NCI-H510A treated with DMSO at 0.1 percent for 48 hours (cell line): ENCODE measurements at regions not wholly inside any gene's neighbourhood (a gene's known extent, or its start where the extent isn't known, plus 50 kb on each side); places are given as distances from the start of the nearest gene placed in this dataset.
"Not testable (repeated sequence)": the region's sequence is repeated elsewhere in the genome, so short reads cannot be mapped to it uniquely, and the experiment has no call there.

Source experiments
- DNase-seq: peaks from one replicate; lab custom pipeline; 2025; lab: John Stamatoyannopoulos, UW

DNA sequence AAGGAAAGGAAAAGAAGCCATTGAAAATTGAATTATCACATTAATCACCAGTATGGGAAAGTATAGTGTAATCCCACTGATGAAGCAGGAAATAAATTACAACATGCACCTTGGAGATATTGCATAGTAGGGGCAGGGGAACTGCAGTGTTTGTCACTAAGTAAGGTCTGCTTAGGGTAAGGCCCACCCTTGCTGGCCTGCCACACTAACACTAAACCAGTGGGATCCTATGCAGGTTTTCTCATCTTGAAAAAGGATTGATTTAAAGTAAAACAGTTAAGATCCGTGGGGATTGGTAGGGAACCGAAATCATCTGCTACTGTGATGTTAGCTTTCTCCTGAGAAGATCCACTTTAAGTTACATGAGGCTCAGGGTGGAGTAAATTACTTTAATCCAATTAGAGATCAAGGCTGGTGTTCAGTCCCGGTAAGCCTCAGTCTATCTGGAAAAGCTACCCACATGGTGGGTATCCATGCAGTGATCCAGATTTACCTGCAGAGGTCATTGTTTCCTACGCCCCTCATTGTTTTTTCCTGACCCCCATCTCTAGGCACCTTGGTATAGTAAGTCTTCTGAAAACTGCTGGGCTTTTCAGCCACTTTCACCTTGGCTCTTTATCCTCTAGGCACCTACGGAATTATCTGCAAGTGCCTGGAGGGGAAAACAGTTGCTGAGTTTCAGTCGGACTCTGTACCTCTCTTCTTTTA, 1014.9 kb upstream of the ATXN8OS start:
- DNase-seq: no peak

DNA sequence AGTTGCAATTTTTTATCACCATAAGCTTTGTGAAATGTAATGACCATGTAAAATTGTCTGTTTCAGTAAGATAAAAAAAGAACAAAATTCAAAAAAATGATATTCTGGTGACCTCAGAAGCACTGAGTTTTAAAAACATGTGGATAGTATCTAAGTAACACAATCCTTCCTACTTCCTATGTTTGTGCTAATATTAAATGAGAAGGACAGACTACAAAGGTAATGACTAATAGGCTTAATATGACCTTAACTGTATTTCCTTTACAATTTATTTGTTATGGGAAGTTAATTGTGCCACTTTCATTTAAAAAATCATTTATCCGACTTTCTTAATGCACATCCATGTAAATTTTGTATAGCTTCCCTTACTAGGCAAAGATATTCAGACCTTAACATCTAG, 1030.4 kb upstream of the ATXN8OS start:
- no peak for DNase-seq

DNA sequence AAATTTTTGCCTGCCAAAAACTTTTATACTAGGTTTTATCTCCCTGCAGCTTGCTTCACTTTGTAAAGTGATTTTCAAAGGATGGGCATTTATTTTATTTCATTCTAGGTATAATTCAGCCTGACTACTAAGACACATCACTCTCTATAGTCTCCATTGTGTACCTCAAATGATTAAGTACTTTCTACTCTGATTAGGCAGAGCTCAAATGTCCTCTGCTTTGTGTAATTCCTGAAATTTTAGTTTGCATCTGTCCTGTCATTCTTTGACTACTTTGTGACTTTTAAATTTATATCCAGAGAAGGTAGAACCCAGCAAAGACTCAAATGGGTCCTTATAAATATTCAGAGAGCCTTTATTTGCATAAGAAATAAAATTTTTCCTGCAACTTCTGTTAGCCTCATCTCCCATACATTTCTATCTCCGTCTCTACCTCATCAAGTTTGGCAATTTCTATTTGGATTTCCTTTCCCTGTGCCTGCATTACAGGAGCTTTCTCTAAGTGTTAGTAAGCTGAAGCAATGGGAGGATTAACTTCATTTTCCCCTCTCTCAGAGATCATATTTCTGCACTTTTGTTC, 1038.0 kb upstream of the ATXN8OS start:
- no peak for DNase-seq

DNA sequence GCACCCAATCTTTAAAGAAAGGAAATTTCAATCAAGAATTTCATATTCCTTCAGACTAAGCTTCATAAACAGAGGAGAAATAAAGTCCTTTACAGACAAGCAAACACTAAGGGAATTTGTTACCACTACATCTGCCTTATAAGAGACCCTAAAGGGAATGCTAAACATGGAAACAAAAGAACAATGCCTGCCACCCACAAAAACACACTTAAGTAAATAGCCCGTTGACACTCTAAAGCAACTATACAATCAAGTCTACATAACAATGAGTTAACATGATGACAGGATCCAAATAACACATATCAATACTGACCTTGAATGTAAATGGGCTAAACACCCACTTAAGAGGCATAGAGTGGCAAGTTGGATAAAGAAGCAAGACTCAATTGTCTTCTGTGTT, 1056.9 kb upstream of the ATXN8OS start:
- DNase-seq: no peak

DNA sequence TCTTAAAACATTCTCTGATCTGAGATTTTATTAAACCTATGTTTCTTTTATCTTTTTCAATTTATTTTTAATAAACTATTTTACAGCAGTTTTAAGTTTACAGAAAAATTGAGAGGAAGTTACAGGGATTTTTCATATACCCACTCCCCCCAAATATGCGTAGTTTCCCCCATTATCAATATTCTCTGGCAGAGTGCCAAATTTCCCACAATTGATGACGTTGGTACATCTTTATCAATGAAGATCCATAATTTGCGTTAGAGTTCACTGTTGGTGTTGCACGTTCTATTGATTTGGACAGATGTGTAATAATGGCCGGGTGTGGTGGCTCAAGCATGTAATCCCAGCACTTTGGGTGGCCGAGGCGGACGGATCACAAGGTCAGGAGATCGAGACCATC, 1063.0 kb upstream of the ATXN8OS start:
- DNase-seq: no peak

DNA sequence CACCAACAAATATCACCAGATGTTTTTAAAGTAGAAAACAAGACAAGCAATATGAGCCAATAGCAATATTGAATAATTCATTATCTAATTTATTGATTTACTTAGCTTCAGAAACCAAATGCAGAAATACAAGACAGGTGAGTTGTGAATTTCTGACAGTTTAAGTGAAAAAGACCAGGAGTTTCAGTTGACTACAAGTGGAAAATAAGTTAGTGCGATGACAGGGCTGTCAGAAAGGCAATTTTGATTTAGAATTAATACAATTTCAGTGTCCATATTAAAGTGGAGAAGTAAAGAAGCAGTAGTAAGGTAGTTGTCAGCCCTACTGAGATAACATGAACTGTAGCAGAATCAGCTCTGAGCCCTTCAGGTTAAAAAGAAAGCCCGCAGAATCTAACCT, 1066.7 kb upstream of the ATXN8OS start:
- no peak for DNase-seq

DNA sequence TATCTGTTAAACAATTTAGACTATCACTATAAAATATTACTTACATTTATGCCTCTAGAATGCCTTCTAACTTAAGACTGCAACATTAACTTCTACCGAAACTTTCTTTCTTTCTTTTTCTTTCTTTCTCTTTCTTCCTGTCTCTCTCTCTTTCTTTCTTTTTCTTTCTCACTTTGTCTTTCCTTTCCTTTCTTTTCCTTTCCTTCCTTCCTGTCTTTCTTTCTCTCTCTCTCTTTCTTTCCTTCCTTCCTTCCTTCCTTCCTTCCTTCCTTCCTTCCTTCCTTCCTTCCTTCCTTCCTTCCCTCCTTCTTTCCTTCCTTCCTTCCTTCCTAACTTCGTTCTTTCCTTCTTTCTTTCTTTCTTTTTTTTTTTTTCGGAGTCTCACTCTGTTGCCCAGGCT, 1071.9 kb upstream of the ATXN8OS start:
- no peak for DNase-seq

DNA sequence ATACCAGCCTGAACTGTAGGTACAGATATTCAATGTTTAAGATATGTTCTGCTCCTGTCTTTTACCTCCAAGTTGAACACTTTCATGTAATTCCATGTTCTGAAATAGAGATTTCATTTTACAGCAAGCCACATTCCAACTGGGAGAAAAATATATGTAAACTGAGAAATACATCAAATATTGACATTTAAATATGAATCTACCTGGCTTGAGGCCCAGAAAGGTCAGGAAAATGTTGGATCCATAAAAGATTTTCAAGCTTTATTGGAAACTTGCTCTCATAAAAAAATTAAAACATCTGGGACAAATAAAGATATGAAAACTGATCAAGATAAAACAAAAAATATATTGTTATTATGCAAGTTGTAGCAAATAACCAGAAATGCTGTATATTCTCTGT, 1078.7 kb upstream of the ATXN8OS start:
- no peak for DNase-seq

DNA sequence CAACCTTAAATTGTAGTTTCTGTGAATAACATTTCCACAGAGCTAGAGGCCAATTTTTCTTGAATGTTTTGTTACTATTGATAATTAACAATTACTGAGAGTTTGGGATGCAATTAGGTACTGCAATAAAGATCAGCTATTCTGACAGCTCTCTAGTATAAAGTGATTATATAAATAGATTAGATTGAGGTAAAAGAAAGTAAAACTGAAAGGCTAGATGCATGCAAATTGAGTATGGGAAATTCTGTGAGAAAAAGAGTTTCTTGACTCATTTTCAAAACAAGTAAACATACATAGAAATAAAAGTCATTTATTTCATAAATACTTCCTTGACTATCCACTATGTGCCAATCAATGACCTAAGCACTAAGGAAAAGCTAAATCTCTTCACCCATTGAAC, 1087.5 kb upstream of the ATXN8OS start:
- DNase-seq: no peak

DNA sequence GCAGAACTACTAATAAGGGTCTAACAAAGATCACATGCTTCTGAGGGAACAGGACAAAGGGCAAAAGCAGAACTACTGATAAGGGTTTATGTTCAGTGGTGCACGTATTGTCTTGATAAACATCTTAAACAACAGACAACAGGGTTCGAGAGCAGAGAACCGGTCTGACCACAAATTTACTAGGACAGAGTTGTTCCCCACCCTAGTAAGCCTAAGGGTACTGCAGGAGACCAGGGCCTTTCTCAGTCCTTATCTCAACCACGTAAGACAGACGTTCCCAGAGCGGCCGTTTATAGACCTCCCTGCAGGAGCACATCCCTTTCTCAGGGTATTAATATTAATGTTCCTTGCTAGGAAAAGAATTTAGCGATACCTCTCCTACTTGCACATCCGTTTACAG, 1089.5 kb upstream of the ATXN8OS start:
- not testable (repeated sequence) for DNase-seq

DNA sequence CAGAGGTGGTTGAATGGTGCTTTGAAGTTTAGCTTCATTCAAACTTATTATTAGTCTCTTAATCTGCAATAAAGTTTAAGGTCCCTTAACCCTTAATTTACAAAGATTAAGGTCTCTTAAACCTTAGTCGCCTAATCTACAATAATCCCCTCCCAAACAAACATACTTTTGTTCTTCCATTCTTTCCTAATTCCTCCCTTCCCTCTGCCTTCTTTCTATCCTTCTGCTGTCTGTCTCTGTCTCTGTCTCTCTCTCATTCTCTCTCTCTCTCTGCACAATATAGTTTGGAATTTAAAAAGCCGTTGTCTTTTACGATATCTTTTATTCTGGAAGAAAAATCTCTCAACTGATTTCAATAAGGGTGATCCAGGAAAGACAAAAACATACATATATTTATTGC, 1096.8 kb upstream of the ATXN8OS start:
- no peak for DNase-seq

DNA sequence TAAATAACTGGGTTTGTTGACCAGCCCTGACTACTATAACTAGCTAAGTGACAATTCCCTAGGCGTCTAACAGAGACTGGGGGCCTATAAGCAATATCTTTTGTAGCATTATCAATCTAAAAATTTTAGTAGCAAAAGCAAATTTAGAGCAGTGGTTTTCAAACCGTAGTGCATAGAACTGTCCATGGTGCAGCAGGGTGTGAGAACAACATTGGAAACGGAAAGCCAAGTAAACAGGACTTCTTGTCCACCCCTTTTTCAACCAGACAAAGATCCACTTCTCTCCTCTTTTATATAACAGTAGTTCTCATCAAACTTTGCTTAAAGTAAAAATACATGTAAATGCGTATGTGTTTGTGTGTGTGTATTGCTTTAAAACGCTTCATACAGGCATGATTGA, 1099.1 kb upstream of the ATXN8OS start:
- DNase-seq: no peak

DNA sequence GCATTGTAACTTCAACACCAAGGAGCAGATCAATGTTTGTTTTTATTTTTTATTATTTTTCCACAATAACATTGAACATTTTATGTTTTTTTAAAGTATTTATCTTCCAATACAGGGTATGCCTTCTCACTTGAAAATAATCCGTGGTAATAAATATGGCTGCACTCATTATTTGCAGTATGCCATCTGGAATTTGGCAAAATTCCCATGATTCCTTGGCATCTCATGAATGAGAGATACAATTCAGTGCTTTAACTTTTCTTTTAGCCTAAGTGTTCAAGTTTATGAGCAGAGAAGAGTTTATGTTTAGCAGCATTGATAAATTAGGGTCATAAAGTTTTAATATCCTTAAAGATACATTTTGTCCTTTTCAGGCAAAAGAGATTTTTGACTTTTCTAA, 1109.6 kb upstream of the ATXN8OS start:
- no peak for DNase-seq

DNA sequence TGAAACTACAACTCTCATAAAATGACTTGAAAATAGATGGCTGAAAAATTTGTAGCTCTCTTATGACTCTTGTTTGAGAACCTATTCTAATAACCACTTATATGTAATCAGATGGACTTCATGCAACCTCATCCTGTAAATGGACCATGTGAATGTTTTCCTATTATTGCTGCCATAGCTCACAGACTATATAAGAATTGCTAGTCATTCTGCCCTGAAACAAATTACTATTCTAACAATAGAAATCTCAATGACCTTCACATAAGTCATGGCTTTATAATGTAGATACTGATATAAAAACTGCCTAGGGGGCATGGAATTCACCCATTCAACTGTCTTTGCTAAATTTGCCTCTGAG, 1111.0 kb upstream of the ATXN8OS start:
- DNase-seq: no peak

DNA sequence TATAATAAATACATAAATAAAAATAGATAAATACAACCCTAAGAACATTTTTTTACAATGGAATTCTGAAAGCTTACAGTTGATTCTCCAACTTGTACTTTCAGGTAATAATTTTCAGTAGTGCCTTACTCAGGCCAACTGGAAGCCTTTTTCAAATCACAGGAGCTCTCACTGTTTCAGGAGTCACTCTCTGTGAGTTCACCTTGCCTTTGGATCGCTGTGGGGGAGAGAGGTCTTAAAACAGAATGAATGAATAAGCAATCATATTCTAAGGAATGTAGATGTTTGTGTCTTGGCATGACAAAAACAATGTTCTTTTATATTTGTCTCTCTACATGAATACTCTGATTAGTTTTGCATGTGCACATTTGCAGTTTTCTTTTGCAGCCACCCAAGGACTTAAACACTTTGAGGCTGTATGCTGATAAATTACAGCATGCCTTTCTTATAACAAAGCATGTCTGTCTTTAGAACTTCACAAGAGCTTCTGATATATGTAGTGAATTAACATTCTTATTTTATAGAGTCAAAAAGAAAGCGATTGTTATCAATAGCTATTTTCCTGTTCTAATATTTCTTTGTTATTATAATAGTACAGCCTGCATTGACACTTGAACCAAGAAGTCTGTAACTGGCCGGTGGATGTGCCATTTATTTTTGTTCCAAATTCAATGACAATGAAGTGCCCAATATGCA, 1111.5 kb upstream of the ATXN8OS start:
- no peak for DNase-seq

DNA sequence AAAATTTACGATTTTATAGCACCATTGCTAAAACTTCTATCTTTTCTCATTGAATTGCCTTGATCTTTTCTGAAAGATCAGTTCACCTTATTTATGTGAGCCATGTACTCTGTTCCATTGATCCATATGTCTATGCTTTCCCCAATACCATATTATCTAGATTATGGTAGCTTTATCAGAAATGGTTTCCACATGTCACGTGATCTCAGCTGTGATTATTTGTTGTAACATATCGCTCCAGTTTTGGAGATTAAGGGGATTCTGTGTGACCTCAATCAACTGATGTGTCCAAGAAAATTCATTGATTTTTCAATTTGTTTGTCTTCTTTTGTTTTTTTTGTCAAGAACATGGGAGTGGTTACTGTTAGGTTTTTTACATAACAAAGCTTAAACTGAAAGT, 1114.5 kb upstream of the ATXN8OS start:
- no peak for DNase-seq

DNA sequence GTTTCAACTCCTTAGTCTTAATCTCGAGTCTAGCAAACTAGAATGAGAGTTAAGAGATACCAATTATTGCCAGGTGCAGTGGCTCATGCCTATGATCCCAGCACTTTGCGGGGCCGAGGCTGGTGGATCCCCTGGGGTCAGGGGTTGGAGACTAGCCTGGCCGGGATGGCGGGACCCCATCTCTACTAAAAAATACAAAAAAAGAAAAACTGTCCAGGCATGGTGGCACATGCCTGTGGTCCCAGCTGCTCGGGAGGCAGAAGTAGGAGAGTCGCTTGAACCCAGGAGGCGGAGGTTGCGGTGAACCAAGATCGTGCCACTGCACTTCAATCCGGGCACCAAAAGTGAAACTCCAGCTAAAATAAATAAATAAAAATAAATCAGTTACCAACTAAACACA, 1119.5 kb upstream of the ATXN8OS start:
- DNase-seq: no peak

DNA sequence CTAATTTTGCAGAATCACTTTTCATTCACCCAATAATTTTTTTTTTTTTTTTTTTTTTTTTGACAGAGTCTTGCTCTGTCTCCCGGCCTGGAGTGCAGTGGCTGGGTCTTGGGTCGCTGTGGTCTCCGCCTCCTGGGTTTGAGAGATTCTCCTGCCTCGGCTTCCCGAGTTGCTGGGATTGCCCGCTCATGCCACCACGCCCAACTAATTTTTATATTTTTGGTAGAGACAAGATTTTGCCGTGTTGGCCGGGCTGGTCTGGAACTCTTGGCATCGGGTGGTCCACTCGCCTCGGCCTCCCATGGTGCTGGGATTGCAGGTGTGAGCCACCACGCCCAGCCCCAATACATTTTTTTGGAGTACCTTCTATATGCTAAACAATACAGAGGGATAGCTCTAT, 1120.0 kb upstream of the ATXN8OS start:
- DNase-seq: no peak

DNA sequence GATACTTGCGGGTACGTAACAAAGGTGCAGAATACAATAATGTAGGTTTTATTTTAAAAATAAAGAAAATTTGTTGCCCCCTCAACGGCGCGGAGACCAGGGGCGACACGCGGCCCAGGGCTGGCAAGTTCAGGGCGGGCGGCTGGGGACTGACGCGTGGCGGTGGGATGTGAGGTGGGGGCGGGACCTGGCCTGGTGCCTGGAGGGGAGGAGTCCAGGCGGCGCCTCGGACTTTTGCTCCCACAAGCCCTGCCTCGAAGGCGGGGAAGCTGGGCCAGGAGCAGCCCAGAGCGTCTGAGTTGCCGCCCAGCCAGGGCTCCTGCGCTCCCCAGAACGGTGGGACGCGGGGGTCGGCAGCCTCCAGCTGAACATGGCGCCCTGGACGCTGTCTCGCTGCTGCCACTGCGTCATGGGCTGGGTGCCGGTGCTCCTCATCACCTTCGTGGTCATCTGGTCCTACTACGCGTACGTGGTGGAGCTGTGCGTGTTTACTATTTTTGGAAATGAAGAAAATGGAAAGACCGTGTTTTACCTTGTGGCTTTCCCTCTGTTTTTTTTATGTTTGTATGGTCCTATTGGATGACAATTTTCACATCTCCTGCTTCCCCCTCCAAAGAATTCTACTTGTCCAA, 1122.8 kb upstream of the ATXN8OS start:
- DNase-seq: no peak

DNA sequence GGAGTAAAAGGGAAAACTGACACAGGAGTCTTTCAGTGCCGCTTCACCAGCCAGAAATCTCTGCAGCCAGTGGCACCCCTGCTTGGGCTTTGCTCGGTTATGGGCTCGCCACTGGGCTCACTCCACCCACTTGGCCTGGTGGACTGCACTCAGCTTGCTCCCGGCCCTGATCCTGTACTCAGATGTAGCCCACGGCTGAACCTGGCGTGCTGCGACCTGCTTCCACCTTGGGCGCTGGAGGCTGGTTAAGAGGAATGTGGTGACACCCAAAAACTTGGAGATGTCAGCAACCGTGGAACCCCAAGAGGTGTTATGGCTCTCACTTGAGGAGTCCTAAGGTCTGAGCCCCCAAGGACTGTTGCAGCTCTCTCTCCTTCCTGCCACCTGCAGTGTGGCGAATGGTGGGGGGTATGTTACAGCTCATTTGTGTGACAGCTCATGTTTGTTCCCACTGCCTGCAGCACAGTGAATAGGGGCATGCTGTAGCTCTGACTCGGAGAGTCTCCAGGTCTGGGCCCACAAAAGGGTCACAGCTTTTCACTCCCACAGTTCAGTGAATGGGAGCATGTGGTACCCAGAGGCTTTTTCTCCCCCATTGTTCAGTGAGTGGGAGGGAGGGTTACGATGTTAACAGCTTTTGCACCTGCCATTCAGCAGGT, 1124.5 kb upstream of the ATXN8OS start:
- DNase-seq: no peak

DNA sequence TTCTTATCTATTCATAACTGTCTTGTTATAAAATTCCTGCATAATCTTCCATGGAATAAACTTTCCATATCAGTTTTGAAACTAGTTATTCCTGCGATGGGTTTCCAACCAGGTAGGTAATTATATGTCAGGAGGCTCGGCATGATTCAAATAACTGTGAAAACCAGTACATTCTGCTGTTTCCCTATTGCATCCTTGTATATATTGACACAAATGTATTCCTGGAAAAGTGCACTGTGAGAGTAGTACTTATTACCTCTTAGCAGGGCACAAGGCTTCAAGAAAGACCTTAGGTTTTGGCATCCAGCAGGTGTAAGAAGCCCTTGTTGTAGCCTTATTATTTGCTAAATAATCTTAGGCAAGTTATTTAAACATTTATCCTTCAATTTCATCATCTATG, 1131.3 kb upstream of the ATXN8OS start:
- no peak for DNase-seq

DNA sequence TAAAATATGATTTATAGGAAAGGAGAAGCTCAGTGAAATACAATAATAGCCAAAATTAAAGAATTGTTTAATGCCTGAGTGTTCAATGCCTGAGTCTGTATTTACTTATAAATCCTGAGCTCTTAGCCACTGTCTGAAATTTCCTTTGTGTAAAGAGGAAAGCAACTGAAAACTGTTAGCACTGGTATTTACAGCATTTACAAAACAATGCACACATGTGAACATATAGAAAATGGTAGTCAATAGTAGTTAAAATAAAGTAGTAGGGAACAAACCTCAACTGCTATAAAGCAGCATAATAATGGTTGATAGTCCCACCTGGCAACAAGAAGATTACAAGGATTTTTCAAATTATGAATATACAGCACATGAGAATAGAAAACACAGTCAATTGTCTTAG, 1137.1 kb upstream of the ATXN8OS start:
- DNase-seq: no peak

DNA sequence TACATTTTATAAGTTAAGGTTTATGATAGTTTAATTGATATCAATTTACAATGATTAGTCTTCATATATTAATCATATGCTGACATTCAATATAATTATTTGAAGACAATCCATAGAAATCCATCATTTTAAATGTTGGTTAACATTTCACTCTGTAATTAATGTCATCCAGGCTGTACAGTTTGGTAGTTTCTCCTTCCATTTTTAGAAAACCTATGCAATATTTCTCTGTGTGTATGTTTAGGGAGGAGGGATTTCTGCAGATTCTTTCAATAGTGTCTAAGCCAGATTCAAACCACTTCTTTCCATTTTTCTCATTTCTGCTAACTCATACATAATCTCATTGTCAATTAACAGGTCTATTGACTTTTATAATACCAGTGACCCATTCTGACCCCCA, 1159.0 kb upstream of the ATXN8OS start:
- no peak for DNase-seq
